HG03103 (cell line): ENCODE measurements at regions not wholly inside any gene's neighbourhood (a gene's known extent, or its start where the extent isn't known, plus 50 kb on each side); places are given as distances from the start of the nearest gene placed in this dataset.
"Not testable (repeated sequence)": the region's sequence is repeated elsewhere in the genome, so short reads cannot be mapped to it uniquely, and the experiment has no call there.

ENCODE experiments used
- ATAC-seq: cut with Tn5 transposase; IDR thresholded peaks from one replicate; pipeline ENCODE4 v1.9.1; 2021; ENCODE audit warnings: low read depth; ENCODE audit not compliant: unreplicated experiment

DNA sequence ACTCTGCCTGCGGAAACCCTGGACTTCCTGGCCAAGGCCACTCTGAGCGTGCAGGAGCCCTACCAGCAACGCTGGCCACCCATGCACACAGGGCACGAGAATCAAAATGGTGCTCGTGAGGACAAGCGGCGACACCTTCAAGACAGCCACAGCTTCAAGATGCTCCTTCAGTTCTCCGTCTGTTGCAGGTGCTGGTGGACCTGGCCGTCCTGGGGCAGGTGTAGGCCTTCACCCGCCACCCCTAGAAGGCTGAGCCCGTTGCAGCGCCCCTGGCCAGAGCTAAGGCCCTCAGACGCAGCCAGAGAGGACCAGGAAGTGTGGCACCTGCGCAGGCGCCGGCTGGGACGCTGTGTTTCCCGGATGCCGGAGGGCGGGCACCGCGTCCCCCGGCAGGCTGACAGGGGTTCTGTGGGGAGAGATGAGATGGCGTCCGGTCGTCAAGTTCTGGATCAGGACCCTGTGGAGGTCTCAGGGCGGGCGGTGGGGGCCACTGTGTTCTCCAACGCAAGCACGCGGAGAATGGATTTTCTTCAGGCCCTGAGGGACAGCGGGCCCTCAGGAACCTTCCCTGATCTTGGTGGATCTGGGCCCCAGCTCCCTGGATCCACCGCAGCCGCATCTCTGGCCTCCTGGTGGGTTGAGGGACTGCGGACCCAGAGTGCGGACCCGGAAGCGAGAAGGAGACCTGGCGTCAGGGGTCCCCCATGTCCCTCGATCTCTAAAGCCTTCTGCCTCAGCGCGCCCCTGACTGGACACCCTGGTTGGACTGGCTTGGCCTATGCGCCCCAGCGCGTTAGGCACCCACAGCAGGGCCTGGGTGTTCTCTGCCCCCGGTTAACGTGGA is 1770.8 kb upstream of the CDH9 start:
- no peak for ATAC-seq

GRCh38 chr5:28807195-28807729 is 1768.9 kb upstream of the CDH9 start:
- no peak for ATAC-seq

GRCh38 chr5:28799035-28799434 is 1760.6 kb upstream of the CDH9 start:
- ATAC-seq, result not testable (repeated sequence)

GRCh38 chr5:28788954-28789353 is 1750.6 kb upstream of the CDH9 start:
- no peak for ATAC-seq

GRCh38 chr5:28780083-28780692 is 1741.8 kb upstream of the CDH9 start:
- ATAC-seq, result no peak

DNA sequence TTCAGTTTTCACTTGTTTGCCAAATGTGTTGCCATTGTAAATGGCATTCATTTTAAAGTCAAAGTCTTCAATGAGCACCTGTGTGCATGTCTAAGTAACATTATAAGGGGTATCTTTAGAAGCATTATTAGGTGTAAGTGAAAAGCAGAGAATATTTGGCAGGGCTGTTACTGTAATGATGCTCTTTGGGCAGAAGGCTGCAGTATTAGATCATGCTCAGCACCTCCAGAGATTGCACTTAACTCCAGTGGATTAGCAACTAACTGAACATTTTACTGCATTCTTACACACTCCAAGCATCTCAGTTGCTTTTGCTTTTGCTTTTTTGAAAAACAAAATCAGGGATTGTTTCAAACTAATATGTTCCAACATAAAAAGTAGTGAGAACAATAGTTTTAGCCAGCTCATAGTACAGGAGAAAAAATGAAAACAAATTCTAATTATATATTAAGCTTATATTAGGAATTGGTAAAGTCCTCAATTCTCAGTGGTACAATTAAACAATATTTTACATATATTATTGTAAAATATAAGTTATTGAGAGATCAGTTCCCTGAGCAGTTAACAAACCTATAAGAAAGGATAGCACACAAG is 1740.9 kb upstream of the CDH9 start:
- no peak for ATAC-seq

DNA sequence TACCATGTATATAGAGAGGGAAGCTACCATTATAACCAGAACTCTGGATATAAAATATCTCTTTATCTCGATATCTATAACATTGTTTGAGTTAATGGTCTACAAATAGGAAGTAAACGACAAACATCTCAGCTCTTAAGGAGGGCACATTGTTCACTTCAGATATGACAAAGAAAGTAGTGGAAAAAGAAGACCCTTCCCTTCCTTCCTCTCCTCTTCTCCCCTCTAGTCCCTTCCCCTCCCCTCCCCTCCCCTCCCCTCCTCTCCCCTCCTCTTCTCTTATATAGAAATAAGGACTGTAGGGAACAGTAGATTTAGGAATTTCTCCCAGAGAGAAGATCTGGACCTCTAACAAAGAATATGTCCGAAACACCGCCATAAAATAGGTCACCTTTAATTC is 1731.9 kb upstream of the CDH9 start:
- ATAC-seq, result no peak

GRCh38 chr5:28766565-28767158 is 1728.3 kb upstream of the CDH9 start:
- no peak for ATAC-seq

GRCh38 chr5:28751396-28751795 is 1713.0 kb upstream of the CDH9 start:
- no peak for ATAC-seq

DNA sequence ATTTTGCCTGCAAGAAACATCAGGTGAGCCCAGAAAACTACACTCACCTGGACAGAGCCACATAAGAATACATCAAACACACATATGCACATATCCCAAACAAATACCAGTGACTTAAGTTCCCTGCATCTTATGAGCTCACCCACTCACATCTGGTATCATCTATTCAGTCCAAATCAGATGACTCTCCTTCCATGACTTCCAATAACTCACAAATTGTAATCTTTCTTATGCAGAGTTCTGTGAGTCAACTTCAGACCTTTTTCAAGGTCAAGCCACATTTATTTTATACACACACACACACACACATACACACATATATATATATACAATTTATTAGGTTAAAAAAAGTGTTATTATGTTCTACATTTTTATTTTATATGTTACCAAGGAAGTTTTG is 1711.9 kb upstream of the CDH9 start:
- ATAC-seq, result no peak

GRCh38 chr5:28748446-28748845 is 1710.1 kb upstream of the CDH9 start:
- no peak for ATAC-seq

- ATAC-seq, result no peak
These were observed 1705.3 kb upstream of the CDH9 start for GRCh38 chr5:28743716-28744110.

DNA sequence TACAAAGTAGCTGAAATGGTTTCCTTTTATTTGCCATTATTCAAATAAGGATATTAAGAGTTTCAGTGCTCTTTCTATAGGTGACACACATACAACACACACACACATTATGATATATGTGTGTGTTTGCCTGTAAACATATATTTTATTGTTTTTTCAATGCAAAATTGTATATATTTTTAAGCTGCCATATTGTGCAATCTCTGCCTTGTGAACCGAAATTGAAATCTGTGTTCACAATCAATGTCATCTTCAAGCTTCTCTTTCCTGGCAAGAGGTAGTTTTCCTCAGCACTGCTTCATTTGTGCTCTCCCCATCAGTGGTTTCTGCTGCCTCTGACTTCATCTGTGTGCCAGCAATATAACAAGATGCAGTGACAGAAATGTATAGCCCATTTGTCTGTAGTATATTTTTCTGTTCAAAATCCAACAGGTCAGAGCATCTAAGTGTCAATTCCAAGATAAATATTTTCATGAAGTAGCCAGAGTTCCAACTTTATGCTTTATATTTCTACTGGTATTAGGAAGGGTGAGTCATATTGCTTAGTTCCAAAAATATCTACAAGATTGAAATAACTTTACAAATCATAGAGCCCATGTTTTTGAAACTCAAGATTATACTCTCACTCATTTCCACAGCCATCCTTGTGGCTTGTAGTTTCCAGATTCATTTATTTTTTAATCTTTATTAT is 1704.8 kb upstream of the CDH9 start:
- ATAC-seq, result no peak

- no peak for ATAC-seq
These were observed 1699.3 kb upstream of the CDH9 start for GRCh38 chr5:28737682-28738081.

DNA sequence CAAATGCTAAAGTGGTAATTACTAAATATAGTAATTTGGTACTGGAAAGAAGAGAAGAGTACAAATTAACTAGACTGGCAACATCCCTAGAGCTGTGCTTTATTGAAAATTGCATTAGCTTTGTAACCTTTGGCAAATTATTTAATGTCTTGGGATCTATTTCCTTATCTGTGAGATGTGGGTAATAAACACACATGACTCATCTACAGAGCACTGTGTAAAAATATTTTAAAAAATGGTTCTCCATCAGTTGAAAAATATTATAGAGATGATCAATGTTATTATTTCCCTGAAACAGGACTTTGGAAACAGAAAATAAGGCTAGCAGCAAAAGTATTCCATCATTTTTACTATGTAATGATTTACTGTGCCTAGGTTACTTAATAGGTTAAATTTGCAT is 1698.8 kb upstream of the CDH9 start:
- ATAC-seq, result no peak

DNA sequence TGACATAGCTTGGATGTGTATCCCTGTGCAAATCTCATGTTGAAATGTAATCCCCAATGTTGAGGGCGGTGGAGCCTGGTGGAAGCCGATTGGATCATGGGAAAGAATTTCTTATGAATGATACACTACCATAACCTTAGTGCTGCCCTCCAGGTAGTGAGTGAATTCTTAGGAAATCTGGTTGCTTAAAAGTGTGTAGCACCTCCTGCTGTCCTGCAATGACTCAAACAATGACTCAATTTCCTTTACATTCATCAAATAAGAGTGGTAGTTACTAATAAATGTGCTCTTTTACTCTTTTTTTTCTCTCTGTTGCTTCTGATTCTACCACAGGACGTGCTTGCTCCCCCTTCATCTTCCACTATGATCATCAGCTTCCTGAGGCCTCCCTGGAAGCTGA is 1696.0 kb upstream of the CDH9 start:
- no peak for ATAC-seq

DNA sequence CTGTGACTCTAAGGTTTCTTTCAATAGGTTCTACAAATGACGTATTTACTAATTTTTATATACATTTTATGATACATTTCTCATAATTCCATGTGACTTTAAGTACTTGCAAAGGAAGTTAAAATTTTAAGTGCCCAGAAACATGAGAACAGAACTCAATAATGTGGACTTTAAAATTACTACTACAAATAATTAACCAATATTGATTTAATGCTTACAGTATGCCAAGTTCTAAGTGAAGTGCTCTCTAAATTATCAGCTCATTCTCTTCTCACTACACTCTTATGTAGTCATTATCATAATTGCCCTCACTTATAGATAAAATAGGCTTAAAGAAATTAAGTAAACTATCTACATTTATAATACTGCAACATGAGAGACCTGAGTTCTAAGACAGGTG is 1690.7 kb upstream of the CDH9 start:
- ATAC-seq, result no peak

DNA sequence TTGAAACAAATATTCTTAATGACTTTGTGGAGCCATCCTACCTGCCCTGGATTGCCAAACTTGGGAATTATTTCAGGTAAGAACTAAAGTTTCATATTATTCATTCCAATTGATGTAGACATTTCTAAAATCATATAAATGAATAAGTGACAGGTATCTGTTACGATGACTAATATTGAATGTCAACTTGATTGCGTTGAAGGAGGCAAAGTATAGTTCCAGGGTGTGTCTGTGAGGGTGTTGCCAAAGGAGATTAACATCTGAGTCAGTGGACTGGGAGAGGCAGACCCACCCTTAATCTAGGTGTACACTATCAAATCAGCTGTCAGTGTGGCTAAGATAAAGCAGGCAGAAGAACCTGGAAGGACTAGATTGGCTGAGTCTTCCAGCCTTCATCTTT is 1688.4 kb upstream of the CDH9 start:
- ATAC-seq, result no peak

DNA sequence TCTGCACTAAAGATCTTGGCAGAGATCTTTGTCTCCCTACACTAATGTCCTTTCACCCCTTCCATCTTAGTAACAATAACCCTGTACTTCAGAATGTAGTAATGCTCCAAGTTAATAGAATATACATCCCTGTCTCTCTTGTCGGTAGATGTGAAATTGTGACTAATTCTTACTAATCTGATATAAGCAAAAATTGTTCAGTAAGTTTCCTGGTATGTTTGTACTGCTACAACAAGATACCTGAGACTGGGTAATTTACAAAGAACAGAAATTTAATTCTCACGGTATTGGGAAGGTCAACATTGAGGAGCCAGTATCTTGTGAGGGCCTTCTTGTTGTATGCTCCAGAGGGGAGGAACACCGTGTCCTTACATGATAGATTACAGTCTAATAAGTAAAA is 1686.6 kb upstream of the CDH9 start:
- ATAC-seq, result no peak

GRCh38 chr5:28714907-28715698 is 1676.7 kb upstream of the CDH9 start:
- ATAC-seq, result no peak
